Stomach smooth muscle (tissue), 2 donors: ENCODE measurements at regions not wholly inside any gene's neighbourhood (a gene's known extent, or its start where the extent isn't known, plus 50 kb on each side); places are given as distances from the start of the nearest gene placed in this dataset.

ENCODE experiments used
- H3K27ac ChIP-seq: one replicate; pipeline ENCODE4 v1.7.0; 2013; ENCODE audit warnings: mild to moderate bottlenecking, low read length, inconsistent platforms
- H3K27me3 ChIP-seq, 2 donors: one replicate each; pipeline ENCODE4 v1.7.0; 2013; ENCODE audit warnings: low read length in 2 of 2; ENCODE audit not compliant: insufficient read depth in 2 of 2, control insufficient read depth in 1 of 2
- H3K36me3 ChIP-seq, 2 donors: one replicate each; pipeline ENCODE4 v1.7.0; 2013; ENCODE audit warnings: low read length in 2 of 2; ENCODE audit not compliant: control insufficient read depth in 2 of 2, insufficient read depth in 2 of 2
- H3K4me1 ChIP-seq: one replicate; pipeline ENCODE4 v1.7.0; 2013; ENCODE audit warnings: low read length; ENCODE audit not compliant: control insufficient read depth, insufficient read depth
- H3K4me3 ChIP-seq, 2 donors: one replicate each; pipeline ENCODE4 v1.7.0; 2013; ENCODE audit warnings: low read length in 2 of 2
- H3K9ac ChIP-seq, 2 donors: one replicate each; pipeline ENCODE4 v1.7.0; 2013; ENCODE audit warnings: low read length in 2 of 2, mild to moderate bottlenecking in 1 of 2
- H3K9me3 ChIP-seq, 2 donors: one replicate each; pipeline ENCODE4 v1.7.0; 2013; ENCODE audit warnings: low read length in 2 of 2; ENCODE audit not compliant: control insufficient read depth in 2 of 2
- donor health status: healthy.
- donor health status: Pancreatic carcinoma.

GRCh38 chr6:147040121-147040910, 163.9 kb upstream of the STXBP5 start:
- H3K9ac ChIP-seq: no peak overlapping the region
- no peak overlapping the region for H3K4me3 ChIP-seq
- no peak overlapping the region for H3K27ac ChIP-seq
- no peaks in the 10 kb centered on the region for H3K27me3 ChIP-seq
- H3K36me3 ChIP-seq: no peaks in the 10 kb centered on the region
- H3K4me1 ChIP-seq: no peaks in the 10 kb centered on the region
- no peaks in the 10 kb centered on the region for H3K9me3 ChIP-seq

GRCh38 chr6:147042679-147043078, 161.5 kb upstream of the STXBP5 start:
- no peaks in the 10 kb centered on the region for H3K4me1 ChIP-seq
- H3K36me3 ChIP-seq: no peaks in the 10 kb centered on the region
- H3K27ac ChIP-seq: no peak overlapping the region
- no peaks in the 10 kb centered on the region for H3K27me3 ChIP-seq
- H3K9ac ChIP-seq: no peak overlapping the region
- no peak overlapping the region for H3K4me3 ChIP-seq
- H3K9me3 ChIP-seq: no peaks in the 10 kb centered on the region

GRCh38 chr6:147043994-147044477, 160.2 kb upstream of the STXBP5 start:
- H3K9me3 ChIP-seq: no peaks in the 10 kb centered on the region

GRCh38 chr6:147046141-147046877, 157.9 kb upstream of the STXBP5 start:
- Histone ChIP-seq H3K4me1 (no peaks in the 10 kb centered on the region), H3K27me3 (no peaks in the 10 kb centered on the region), H3K4me3 (no peak overlapping the region), H3K27ac (no peak overlapping the region), H3K9ac (no peak overlapping the region), H3K9me3 (no peaks in the 10 kb centered on the region), H3K36me3 (no peaks in the 10 kb centered on the region)

More at GRCh38 chr6:147043994-147044477, 160.2 kb upstream of the STXBP5 start:
- Histone ChIP-seq H3K4me3 (no peak overlapping the region), H3K27ac (no peak overlapping the region), H3K27me3 (no peaks in the 10 kb centered on the region), H3K4me1 (no peaks in the 10 kb centered on the region), H3K36me3 (no peaks in the 10 kb centered on the region), H3K9ac (no peak overlapping the region)

GRCh38 chr6:147048930-147049329, 155.3 kb upstream of the STXBP5 start:
- Histone ChIP-seq H3K27ac (no peak overlapping the region), H3K27me3 (no peaks in the 10 kb centered on the region), H3K4me3 (no peak overlapping the region), H3K4me1 (no peaks in the 10 kb centered on the region), H3K9me3 (no peaks in the 10 kb centered on the region), H3K9ac (no peak overlapping the region), H3K36me3 (no peaks in the 10 kb centered on the region)

- no peaks in the 10 kb centered on the region for H3K27me3 ChIP-seq
- no peak overlapping the region for H3K4me3 ChIP-seq
- no peaks in the 10 kb centered on the region for H3K36me3 ChIP-seq
- H3K27ac ChIP-seq: no peak overlapping the region
- no peaks in the 10 kb centered on the region for H3K4me1 ChIP-seq
- H3K9me3 ChIP-seq: no peaks in the 10 kb centered on the region
- no peak overlapping the region for H3K9ac ChIP-seq
These were observed 150.8 kb upstream of the STXBP5 start for GRCh38 chr6:147053311-147053921.

GRCh38 chr6:147054158-147054557, 150.1 kb upstream of the STXBP5 start:
- Histone ChIP-seq H3K9me3 (no peaks in the 10 kb centered on the region), H3K27me3 (no peaks in the 10 kb centered on the region), H3K4me1 (no peaks in the 10 kb centered on the region), H3K27ac (no peak overlapping the region), H3K36me3 (no peaks in the 10 kb centered on the region), H3K9ac (no peak overlapping the region), H3K4me3 (no peak overlapping the region)

- Histone ChIP-seq H3K27ac (no peak overlapping the region), H3K4me1 (no peaks in the 10 kb centered on the region), H3K9me3 (no peaks in the 10 kb centered on the region), H3K27me3 (no peaks in the 10 kb centered on the region), H3K36me3 (no peaks in the 10 kb centered on the region), H3K9ac (no peak overlapping the region), H3K4me3 (no peak overlapping the region)
These were observed 149.3 kb upstream of the STXBP5 start for GRCh38 chr6:147054871-147055270.

- H3K4me3 ChIP-seq: no peak overlapping the region
- H3K27ac ChIP-seq: no peak overlapping the region
- no peaks in the 10 kb centered on the region for H3K9me3 ChIP-seq
- no peak overlapping the region for H3K9ac ChIP-seq
- no peaks in the 10 kb centered on the region for H3K4me1 ChIP-seq
- no peaks in the 10 kb centered on the region for H3K27me3 ChIP-seq
- no peaks in the 10 kb centered on the region for H3K36me3 ChIP-seq
These were observed 148.3 kb upstream of the STXBP5 start for GRCh38 chr6:147055821-147056392.

- H3K4me1 ChIP-seq: no peaks in the 10 kb centered on the region
- no peaks in the 10 kb centered on the region for H3K27me3 ChIP-seq
These were observed 147.0 kb upstream of the STXBP5 start for GRCh38 chr6:147057188-147057587.

More at GRCh38 chr6:147057188-147057587, 147.0 kb upstream of the STXBP5 start:
- H3K4me3 ChIP-seq: no peak overlapping the region
- H3K27ac ChIP-seq: no peak overlapping the region
- H3K9me3 ChIP-seq: no peaks in the 10 kb centered on the region
- no peak overlapping the region for H3K9ac ChIP-seq
- H3K36me3 ChIP-seq: no peaks in the 10 kb centered on the region
